Adrenal gland (tissue), 5 donors: ENCODE measurements at regions not wholly inside any gene's neighbourhood (a gene's known extent, or its start where the extent isn't known, plus 50 kb on each side); places are given as distances from the start of the nearest gene placed in this dataset.

Experiments
- CTCF ChIP-seq, 6 experiments: fragments of 450-650 bp in 4 of 6; fragments of 200-600 bp in 2 of 6; sonication (generic) in 1 of 6; IDR thresholded peaks; 1 replicate in 5 of 6; 2 replicates in 1 of 6; pipeline versions ENCODE4 v1.5.1 to v1.8.0; 2016 to 2021; ENCODE audit warnings: antibody characterized with exemption in 6 of 6, mild to moderate bottlenecking in 2 of 6, moderate library complexity in 1 of 6
- POLR2A ChIP-seq, 2 donors: fragments of 450-650 bp; IDR thresholded peaks; one replicate each; pipeline ENCODE4 v1.6.1; 2017; ENCODE audit warnings: antibody characterized with exemption in 2 of 2, mild to moderate bottlenecking in 2 of 2, moderate library complexity in 1 of 2
- donor health status: DM: no; HTN: no; CAD: no.

- TF ChIP-seq POLR2A (IDR thresholded peaks at IDR 0.05) (no peak), CTCF (IDR thresholded peaks at IDR 0.05) (no peak)
These were observed 613.3 kb downstream of the BCOR start for GRCh38 chrX:39484159-39485068.
